ENCODE measurements at regions not wholly inside any gene's neighbourhood (a gene's known extent, or its start where the extent isn't known, plus 50 kb on each side); places are given as distances from the start of the nearest gene placed in this dataset.

DNA sequence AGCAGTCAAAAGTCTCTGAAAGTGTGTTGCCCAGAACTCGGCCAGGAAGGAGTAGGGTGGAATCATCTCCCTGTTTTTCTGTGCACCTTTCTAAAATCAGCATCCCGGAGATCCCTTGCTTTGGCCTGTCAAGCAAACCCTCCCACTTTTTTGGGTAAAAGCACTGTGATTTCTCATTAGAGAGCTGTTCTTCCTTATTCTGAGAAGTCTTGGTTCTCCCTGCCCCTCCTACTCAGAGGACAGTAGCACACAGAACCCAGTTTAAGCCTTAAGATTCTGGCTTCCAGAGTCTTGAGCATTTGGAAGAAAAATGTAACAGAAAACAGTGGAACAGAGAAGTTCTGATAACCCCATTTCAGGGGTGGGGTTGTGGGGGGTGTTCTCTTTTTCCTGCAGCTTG, 52.6 kb upstream of the KATNAL1 start:
- intact Hi-C loops (cut with DNase I), result no loop called here
- no peak for DNase-seq
- no peak for ATAC-seq

DNA sequence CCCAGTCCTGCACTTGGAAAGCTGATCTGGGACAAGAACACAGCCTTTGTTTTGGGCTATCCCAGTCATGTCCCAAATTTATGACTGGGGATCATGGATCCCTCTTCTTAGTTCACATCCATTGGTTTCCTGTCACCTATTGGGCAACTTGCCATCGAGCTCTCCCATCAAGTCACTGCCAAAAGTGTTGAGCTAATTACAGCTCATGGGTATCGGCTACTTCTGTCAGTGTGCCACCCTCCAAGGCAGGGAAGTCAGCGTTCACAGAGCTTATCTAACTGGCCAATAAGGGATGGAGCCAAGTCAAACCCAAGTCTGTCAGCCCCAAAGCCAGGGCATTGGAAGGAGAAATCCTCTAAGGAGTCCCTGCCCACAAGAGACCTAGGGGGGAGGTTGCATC, 53.2 kb upstream of the KATNAL1 start:
- DNase-seq (no peak), ATAC-seq (peak in 1 of 2 donors; percentile 60)
- intact Hi-C loops (cut with DNase I), result no loop called here

DNA sequence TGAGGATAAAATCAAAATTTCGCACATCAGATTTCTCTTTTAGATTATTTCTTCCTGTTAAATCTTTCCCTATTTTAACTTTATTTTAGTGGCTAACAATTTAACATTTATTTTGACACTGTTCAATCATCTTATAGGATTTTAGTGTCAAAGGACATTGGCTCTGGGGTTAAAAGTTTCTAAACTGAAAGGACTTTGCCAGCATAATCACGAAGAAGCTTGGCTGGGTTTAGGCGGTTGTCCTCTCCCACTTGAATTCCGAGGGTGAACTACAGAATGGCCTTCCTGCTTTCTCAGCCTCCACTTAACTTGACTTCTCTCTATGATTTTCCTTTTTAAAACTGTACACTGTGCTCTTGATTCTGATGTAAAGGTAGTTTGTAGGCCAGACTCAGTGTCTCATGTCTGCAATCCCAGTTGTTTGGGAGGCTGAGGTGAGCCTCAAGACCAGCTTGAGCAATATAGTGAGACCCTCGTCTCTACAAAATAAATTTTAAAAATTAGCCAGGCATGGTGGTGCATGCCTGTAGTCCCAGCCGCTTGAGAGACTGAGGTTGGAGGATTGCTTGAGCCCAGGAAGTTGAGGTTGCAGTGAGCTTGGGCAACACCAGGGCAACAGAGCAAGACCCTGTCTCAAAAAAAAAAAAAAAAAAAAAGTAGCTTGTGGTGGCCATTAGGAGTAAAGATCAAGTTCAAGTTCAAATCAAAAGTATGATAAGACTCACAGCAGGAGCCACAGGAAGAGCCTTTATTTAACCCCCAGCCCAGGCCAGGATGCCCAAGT, 54.8 kb upstream of the KATNAL1 start:
- intact Hi-C loops (cut with DNase I), result no loop called here
- ATAC-seq, result no peak
- DNase-seq, result no peak

DNA sequence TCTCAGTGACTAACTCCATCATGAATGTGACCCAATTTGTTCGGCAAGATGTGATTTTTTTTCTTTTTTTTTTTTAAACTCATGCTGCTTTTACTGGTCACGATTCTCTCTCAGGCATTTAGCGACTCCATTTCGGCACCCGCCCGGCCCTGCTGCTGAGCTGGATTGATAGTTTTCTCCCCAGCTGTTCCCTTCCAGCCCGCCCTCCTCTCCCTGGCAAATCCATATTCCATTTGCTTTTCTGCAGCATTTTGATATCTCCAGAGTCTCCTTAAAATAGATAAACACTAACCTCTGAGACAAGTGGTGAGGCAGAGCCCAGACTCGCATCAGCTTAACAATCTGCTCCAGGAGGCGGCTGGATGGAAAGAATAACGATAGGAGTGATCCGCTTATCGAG, 55.5 kb upstream of the KATNAL1 start:
- ATAC-seq (peak in 1 of 2 donors; percentile 50), DNase-seq (no peak)
- intact Hi-C loops (cut with DNase I), result no loop called here

DNA sequence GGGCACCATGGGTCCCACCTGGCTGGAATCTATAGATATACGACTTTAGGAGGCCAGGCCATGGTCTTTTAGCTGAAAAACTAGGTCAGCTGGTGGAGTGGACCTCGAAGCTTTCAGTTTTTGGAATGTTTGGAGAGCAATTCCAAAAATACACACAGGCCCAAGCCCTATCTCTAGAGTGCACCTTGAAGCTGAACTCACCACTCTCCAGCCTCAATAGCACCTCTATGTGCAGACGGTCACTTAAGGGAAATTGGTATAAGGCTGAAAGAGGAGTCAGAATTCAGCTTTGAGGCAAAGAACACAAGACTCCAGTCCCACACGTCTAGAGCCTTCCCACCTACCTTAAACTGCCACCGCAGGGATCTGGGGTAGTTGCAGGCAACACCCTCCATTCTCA, 56.4 kb upstream of the KATNAL1 start:
- ATAC-seq (no peak), DNase-seq (no peak)
- intact Hi-C loops (cut with DNase I), result no loop called here

DNA sequence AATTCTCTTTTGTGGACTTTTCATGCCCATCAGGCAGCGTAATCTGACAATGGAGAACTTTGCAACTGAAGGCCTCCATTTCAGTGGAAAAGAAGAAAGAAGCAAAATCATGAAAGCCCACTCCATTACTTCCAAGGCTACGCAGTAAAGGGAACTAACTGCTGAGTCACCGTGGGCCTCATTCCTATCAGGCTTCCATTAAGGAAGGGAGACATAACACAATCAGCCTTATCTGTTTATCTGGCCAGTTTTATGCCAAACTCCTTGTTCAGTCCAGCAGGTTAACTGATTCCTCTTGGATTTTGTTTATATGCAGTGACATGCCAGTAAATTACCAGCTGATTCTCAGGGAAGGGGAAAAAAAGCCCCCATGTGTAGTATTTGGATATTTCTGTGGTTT, 56.8 kb upstream of the KATNAL1 start:
- intact Hi-C loops (cut with DNase I), result no loop called here
- no peak for ATAC-seq
- DNase-seq, result no peak

DNA sequence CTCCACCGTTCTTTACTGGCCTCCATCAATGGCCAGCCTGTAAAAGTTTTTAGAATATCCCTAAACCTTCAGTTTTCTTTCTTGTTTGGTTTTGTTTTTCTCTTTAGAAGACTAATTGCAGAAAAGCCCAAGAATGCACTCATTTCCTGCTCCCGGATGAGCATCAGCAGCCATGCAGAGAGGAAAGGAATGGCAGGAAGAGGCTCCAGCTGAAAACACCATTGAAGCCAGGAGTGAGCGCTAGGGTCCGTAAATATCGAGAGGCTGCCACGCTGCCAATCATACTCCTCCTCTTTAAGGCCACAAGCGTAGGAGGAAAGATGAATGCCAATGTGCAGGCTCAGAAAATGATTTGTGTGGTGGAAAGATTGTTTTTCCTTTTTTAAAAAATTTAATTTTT, 57.4 kb upstream of the UBE2L5 start:
- ATAC-seq, result no peak
- DNase-seq, result no peak
- intact Hi-C loops (cut with DNase I), result no loop called here

DNA sequence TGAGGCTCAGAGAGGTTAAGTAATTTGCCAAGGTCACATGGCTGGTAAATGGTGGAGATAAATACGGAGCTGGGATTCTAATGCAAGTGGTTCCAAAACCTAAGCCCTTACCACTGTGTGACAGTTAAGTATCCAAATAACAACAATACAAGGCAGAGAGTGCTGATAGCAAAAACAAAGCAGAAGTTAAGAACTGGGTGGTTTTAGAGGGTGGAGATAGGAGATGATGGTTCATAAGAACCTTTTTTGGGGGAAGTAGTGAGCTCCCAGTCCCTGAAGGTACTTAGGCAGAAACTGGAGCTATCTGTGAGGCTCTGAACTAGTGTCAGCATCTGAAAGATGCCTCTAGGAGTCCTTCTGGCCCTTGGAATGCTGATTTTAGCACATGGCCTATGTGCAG, 56.2 kb upstream of the UBE2L5 start:
- DNase-seq (no peak), ATAC-seq (no peak)
- intact Hi-C loops (cut with DNase I), result no loop called here

DNA sequence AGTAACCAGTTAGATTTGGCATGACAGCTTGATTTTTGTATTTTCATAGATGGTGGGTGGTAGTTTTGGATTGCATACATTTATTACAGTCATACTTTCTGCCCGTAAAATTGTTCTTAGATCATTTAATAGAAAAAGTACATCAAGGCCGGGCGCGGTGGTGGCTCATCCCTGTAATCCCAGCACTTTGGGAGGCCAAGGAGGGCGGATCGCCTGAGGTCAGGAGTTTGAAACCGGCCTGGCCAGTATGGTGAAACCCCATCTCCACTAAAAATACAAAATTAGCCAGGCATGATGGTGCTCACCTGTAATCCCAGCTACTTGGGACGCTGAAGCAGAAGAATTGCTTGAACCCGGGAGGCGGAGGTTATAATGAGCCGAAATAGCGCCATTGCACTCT, 55.0 kb upstream of the UBE2L5 start:
- DNase-seq (no peak), ATAC-seq (no peak)
- intact Hi-C loops (cut with DNase I), result no loop called here

DNA sequence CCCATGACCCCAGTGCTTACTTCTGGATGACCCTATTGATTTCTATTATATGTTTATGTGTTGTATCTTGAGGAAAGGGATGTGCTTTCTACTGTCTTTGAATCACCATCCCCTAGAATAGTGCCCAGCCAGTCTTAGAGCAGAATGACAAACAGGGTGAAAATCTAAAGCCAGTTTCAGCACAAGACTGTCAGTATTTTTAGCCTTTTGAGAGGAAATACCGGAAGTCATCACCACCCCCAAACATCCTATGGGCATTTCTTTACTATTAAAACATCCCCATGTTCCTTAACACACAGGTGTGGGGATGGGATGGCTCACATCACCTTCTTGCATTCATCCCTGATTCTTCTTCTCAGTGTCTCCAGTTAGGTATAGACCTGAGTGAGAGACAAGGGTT, 52.1 kb upstream of the UBE2L5 start:
- DNase-seq, result no peak
- ATAC-seq, result no peak
- intact Hi-C loops (cut with DNase I), result no loop called here

DNA sequence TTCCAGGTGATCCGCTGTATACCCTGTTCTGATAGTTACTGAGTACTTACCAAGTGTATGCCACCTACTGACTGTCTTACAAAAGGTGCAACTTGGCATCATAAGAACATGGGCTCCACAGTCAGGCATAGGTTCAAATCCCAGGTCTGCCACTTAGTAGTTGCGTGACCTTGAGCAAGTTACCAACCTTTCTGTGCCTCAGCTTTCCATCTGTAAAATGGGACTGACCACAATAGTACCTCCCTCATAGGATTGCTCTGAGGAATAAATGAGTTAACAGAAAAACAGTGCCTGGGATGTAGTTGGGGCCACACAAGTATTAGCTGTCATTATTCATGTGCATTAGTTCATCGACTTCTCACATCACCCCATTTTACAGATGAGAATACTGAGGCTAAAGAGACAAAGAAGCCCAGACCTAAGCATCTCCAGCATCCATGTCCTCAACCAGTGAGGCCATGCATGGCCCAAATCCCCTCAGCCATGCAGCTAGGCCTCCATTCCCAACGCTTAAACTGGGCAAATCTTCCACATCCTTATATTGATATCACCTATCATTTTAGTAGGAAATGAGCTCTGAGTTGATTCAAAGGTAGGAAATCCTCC, 51.3 kb upstream of the UBE2L5 start:
- ATAC-seq (no peak), DNase-seq (no peak)
- intact Hi-C loops (cut with DNase I), result no loop called here

DNA sequence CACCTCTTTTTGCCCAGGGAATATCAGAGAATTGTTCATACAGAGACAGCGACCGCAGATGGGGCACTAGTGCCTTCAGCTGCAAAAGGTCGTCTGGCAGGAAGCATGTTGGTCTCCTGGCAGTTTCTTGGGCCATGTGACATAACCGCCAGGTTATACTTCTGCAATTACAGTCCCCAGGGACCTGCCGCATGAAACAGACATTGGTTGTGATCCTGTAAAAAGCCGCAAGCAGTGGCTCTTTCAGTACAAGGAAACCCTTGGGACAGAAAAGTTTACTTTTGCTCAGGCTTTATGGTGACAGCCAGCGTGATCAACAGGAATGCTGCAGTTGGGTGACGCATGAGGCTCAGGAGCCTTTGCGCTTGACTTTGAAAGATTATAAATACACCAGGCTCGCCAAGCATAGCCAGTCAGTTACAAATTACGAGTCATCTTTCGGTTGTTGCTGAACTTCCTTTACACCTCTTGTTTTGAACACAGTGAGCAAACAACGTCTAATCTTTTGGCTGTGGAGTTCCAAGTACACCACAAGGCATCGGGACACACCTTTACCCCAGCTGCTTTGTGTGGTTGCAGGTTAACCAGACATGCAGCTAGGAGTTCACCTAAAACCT, 50.5 kb upstream of the UBE2L5 start:
- DNase-seq (no peak), ATAC-seq (peak in 1 of 2 donors; percentile 73)
- intact Hi-C loops (cut with DNase I), result no loop called here
